GM23248 (cell line): ENCODE measurements at regions not wholly inside any gene's neighbourhood (a gene's known extent, or its start where the extent isn't known, plus 50 kb on each side); places are given as distances from the start of the nearest gene placed in this dataset.

Experiments used
- EZH2 ChIP-seq: fragments of 200-600 bp; sonication (generic); IDR thresholded peaks from 2 replicates; pipeline ENCODE4 v1.6.1; 2018; ENCODE audit warnings: antibody characterized with exemption, mild to moderate bottlenecking; ENCODE audit not compliant: insufficient read depth, poor library complexity, severe bottlenecking
- EZH2phosphoT487 ChIP-seq: fragments of 200-600 bp; sonication (generic); IDR thresholded peaks from 2 replicates; pipeline ENCODE4 v1.6.1; 2018; ENCODE audit warnings: antibody characterized with exemption, moderate library complexity, mild to moderate bottlenecking, low read depth; ENCODE audit not compliant: insufficient read depth

- no peak for TF ChIP-seq EZH2phosphoT487
- TF ChIP-seq EZH2: no peak
Observed at GRCh38 chr2:2492800-2493199, 161.7 kb upstream of the MYT1L start.
